Astrocyte (in vitro differentiated cells and primary cell): ENCODE measurements at regions not wholly inside any gene's neighbourhood (a gene's known extent, or its start where the extent isn't known, plus 50 kb on each side); places are given as distances from the start of the nearest gene placed in this dataset.

Experiments used
- DNase-seq: peaks from one replicate; pipeline ENCODE4 v3.0.0-alpha.2; 2010; ENCODE audit warnings: low read depth
- FAIRE-seq: peaks from 2 replicates; lab custom pipeline; 2011; peaks lifted over from hg19 to GRCh38; lab: Jason Lieb, UNC
- H2AFZ ChIP-seq: 2 replicates; pipeline ENCODE4 v1.6.0; 2012; ENCODE audit warnings: low read depth, low read length, inconsistent platforms
- H3K27ac ChIP-seq: 2 replicates; pipeline ENCODE4 v1.5.1; 2011; ENCODE audit warnings: low read depth, low read length, inconsistent platforms
- H3K27me3 ChIP-seq: 2 replicates; pipeline ENCODE4 v1.6.0; 2011; ENCODE audit warnings: low read length, inconsistent platforms; ENCODE audit not compliant: insufficient read depth
- H3K36me3 ChIP-seq: 2 replicates; pipeline ENCODE4 v1.5.1; 2011; ENCODE audit warnings: low read length, inconsistent platforms; ENCODE audit not compliant: insufficient read depth
- H3K4me1 ChIP-seq: 2 replicates; pipeline ENCODE4 v1.5.1; 2011; ENCODE audit warnings: low read length, inconsistent platforms; ENCODE audit not compliant: insufficient read depth
- H3K4me2 ChIP-seq: 2 replicates; pipeline ENCODE4 v1.6.0; 2012; ENCODE audit warnings: low read length, inconsistent platforms
- H3K4me3 ChIP-seq: 2 replicates; pipeline ENCODE4 v1.5.1; 2011; ENCODE audit warnings: low read depth, mild to moderate bottlenecking, low read length, inconsistent platforms; ENCODE audit not compliant: insufficient read depth
- H3K79me2 ChIP-seq: 2 replicates; pipeline ENCODE4 v1.6.0; 2012; ENCODE audit warnings: mild to moderate bottlenecking, low read length, inconsistent platforms; ENCODE audit not compliant: insufficient read depth
- H3K9ac ChIP-seq: 2 replicates; pipeline ENCODE4 v1.6.0; 2012; ENCODE audit warnings: mild to moderate bottlenecking, low read length, inconsistent platforms
- H3K9me3 ChIP-seq: 2 replicates; pipeline ENCODE4 v1.5.1; 2012; ENCODE audit warnings: low read depth, mild to moderate bottlenecking, low read length, inconsistent platforms; ENCODE audit not compliant: insufficient read depth
- H4K20me1 ChIP-seq: 2 replicates; pipeline ENCODE4 v1.6.0; 2012; ENCODE audit warnings: low read length, inconsistent platforms; ENCODE audit not compliant: insufficient read depth
- H3K27ac Mint-ChIP-seq: one replicate; pipeline ENCODE4 v1.8.0; 2021; ENCODE audit warnings: mild to moderate bottlenecking, mixed read lengths; ENCODE audit not compliant: unreplicated experiment
- H3K27me3 Mint-ChIP-seq: one replicate; pipeline ENCODE4 v1.8.0; 2021; ENCODE audit warnings: low read depth, mixed read lengths; ENCODE audit not compliant: unreplicated experiment
- H3K36me3 Mint-ChIP-seq: one replicate; pipeline ENCODE4 v1.8.0; 2021; ENCODE audit warnings: low read depth, mixed read lengths; ENCODE audit not compliant: unreplicated experiment
- H3K4me1 Mint-ChIP-seq: one replicate; pipeline ENCODE4 v1.8.0; 2021; ENCODE audit warnings: low read depth, mixed read lengths; ENCODE audit not compliant: unreplicated experiment
- H3K4me3 Mint-ChIP-seq: one replicate; pipeline ENCODE4 v1.8.0; 2021; ENCODE audit warnings: mild to moderate bottlenecking, moderate library complexity, mixed read lengths; ENCODE audit not compliant: unreplicated experiment
- H3K9me3 Mint-ChIP-seq: one replicate; pipeline ENCODE4 v1.8.0; 2021; ENCODE audit warnings: mild to moderate bottlenecking, mixed read lengths; ENCODE audit not compliant: unreplicated experiment
- EZH2 ChIP-seq: IDR thresholded peaks from 2 replicates; pipeline ENCODE4 v1.6.1; 2012; ENCODE audit warnings: mild to moderate bottlenecking, low read length, inconsistent platforms; ENCODE audit not compliant: insufficient read depth
- TF ChIP-seq, protein P1 (sequence below): IDR thresholded peaks from 2 replicates; pipeline ENCODE4 v1.5.1; 2011; ENCODE audit warnings: low read depth, mild to moderate bottlenecking, inconsistent platforms, low read length, moderate library complexity; ENCODE audit not compliant: insufficient read depth

- Mint-ChIP-seq H3K9me3 (peaks cover 2% of the 10 kb centered on the region), H3K27me3 (no peaks in the 10 kb centered on the region), H3K27ac (peak overlapping the region; percentile 85), H3K4me1 (peaks cover 10% of the 10 kb centered on the region), H3K36me3 (no peaks in the 10 kb centered on the region), H3K4me3 (no peak overlapping the region)
- H3K9me3 ChIP-seq, result no peaks in the 10 kb centered on the region
- no peak for FAIRE-seq
- no peaks in the 10 kb centered on the region for H3K27me3 ChIP-seq
- H3K79me2 ChIP-seq, result no peaks in the 10 kb centered on the region
- H3K4me2 ChIP-seq, result no peak overlapping the region
- no peak overlapping the region for H3K9ac ChIP-seq
- no peak overlapping the region for H3K4me3 ChIP-seq
- TF ChIP-seq, protein P1, sequence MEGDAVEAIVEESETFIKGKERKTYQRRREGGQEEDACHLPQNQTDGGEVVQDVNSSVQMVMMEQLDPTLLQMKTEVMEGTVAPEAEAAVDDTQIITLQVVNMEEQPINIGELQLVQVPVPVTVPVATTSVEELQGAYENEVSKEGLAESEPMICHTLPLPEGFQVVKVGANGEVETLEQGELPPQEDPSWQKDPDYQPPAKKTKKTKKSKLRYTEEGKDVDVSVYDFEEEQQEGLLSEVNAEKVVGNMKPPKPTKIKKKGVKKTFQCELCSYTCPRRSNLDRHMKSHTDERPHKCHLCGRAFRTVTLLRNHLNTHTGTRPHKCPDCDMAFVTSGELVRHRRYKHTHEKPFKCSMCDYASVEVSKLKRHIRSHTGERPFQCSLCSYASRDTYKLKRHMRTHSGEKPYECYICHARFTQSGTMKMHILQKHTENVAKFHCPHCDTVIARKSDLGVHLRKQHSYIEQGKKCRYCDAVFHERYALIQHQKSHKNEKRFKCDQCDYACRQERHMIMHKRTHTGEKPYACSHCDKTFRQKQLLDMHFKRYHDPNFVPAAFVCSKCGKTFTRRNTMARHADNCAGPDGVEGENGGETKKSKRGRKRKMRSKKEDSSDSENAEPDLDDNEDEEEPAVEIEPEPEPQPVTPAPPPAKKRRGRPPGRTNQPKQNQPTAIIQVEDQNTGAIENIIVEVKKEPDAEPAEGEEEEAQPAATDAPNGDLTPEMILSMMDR, result no peak
- no peak for TF ChIP-seq EZH2
- H3K4me1 ChIP-seq, result no peaks in the 10 kb centered on the region
- no peak overlapping the region for H3K27ac ChIP-seq
- no peaks in the 10 kb centered on the region for H4K20me1 ChIP-seq
- no peak for DNase-seq
- no peak overlapping the region for H2AFZ ChIP-seq
- H3K36me3 ChIP-seq, result no peaks in the 10 kb centered on the region
These were observed 194.0 kb upstream of the SLITRK3 start for GRCh38 chr3:165390166-165390565.

GRCh38 chr3:165389653-165390052, 193.5 kb upstream of the SLITRK3 start:
- no peaks in the 10 kb centered on the region for H3K36me3 Mint-ChIP-seq
- FAIRE-seq (no peak), DNase-seq (no peak)

GRCh38 chr3:165389064-165389463, 192.9 kb upstream of the SLITRK3 start:
- H3K27me3 Mint-ChIP-seq, result no peaks in the 10 kb centered on the region

More at GRCh38 chr3:165389653-165390052, 193.5 kb upstream of the SLITRK3 start:
- no peaks in the 10 kb centered on the region for H3K4me1 ChIP-seq
- H3K27ac ChIP-seq, result no peak overlapping the region
- H3K27me3 ChIP-seq, result no peaks in the 10 kb centered on the region
- H3K9ac ChIP-seq, result no peak overlapping the region
- no peak for TF ChIP-seq EZH2
- TF ChIP-seq, protein P1, result no peak
- H3K36me3 ChIP-seq, result no peaks in the 10 kb centered on the region
- H3K4me2 ChIP-seq, result no peak overlapping the region
- Mint-ChIP-seq H3K4me3 (no peak overlapping the region), H3K27me3 (no peaks in the 10 kb centered on the region), H3K27ac (peak overlapping the region; percentile 85), H3K4me1 (peaks cover 10% of the 10 kb centered on the region), H3K9me3 (peaks cover 2% of the 10 kb centered on the region)
- H2AFZ ChIP-seq, result no peak overlapping the region
- H4K20me1 ChIP-seq, result no peaks in the 10 kb centered on the region
- H3K4me3 ChIP-seq, result no peak overlapping the region
- H3K79me2 ChIP-seq, result no peaks in the 10 kb centered on the region
- H3K9me3 ChIP-seq, result no peaks in the 10 kb centered on the region

More at GRCh38 chr3:165389064-165389463, 192.9 kb upstream of the SLITRK3 start:
- H3K4me3 ChIP-seq, result no peak overlapping the region
- H3K4me1 ChIP-seq, result no peaks in the 10 kb centered on the region
- Mint-ChIP-seq H3K4me3 (no peak overlapping the region), H3K36me3 (no peaks in the 10 kb centered on the region), H3K4me1 (peaks cover 10% of the 10 kb centered on the region), H3K27ac (no peak overlapping the region), H3K9me3 (peaks cover 2% of the 10 kb centered on the region)
- H3K27ac ChIP-seq, result no peak overlapping the region
- H3K36me3 ChIP-seq, result no peaks in the 10 kb centered on the region
- no peak for TF ChIP-seq EZH2
- TF ChIP-seq, protein P1, result no peak
- H2AFZ ChIP-seq, result no peak overlapping the region
- H3K79me2 ChIP-seq, result no peaks in the 10 kb centered on the region
- DNase-seq (no peak), FAIRE-seq (no peak)
- H4K20me1 ChIP-seq, result no peaks in the 10 kb centered on the region
- no peaks in the 10 kb centered on the region for H3K9me3 ChIP-seq
- H3K27me3 ChIP-seq, result no peaks in the 10 kb centered on the region
- no peak overlapping the region for H3K4me2 ChIP-seq
- no peak overlapping the region for H3K9ac ChIP-seq
